WERI-Rb-1 (cell line): ENCODE measurements at regions not wholly inside any gene's neighbourhood (a gene's known extent, or its start where the extent isn't known, plus 50 kb on each side); places are given as distances from the start of the nearest gene placed in this dataset.

Source experiments
- DNase-seq: peaks from one replicate; pipeline ENCODE4 v3.0.0-alpha.2; 2020
- H3K27ac ChIP-seq: fragments of 250-450 bp; sonication (Bioruptor Pico); 2 replicates; pipeline ENCODE4 v1.5.1; 2020; ENCODE audit warnings: mild to moderate bottlenecking, moderate library complexity
- H3K27me3 ChIP-seq: fragments of 250-450 bp; sonication (Bioruptor Pico); 2 replicates; pipeline ENCODE4 v1.5.1; 2021; ENCODE audit warnings: mild to moderate bottlenecking, low read depth, moderate library complexity; ENCODE audit not compliant: insufficient read depth, severe bottlenecking
- H3K36me3 ChIP-seq: fragments of 250-450 bp; sonication (Bioruptor Pico); 2 replicates; pipeline ENCODE4 v1.5.1; 2020; ENCODE audit warnings: mild to moderate bottlenecking, moderate library complexity
- H3K4me3 ChIP-seq: 2 replicates; pipeline ENCODE4 v1.5.1; 2011; ENCODE audit warnings: low read depth, mild to moderate bottlenecking, control low read depth, low read length
- H3K9me3 ChIP-seq: fragments of 250-450 bp; sonication (Bioruptor Pico); 2 replicates; pipeline ENCODE4 v1.5.1; 2021; ENCODE audit warnings: mild to moderate bottlenecking, moderate library complexity; ENCODE audit not compliant: severe bottlenecking
- TF ChIP-seq, protein P1 (sequence below): IDR thresholded peaks from 2 replicates; pipeline ENCODE4 v1.5.1; 2011; ENCODE audit warnings: low read depth, mild to moderate bottlenecking, control low read depth, inconsistent platforms, low read length

DNA sequence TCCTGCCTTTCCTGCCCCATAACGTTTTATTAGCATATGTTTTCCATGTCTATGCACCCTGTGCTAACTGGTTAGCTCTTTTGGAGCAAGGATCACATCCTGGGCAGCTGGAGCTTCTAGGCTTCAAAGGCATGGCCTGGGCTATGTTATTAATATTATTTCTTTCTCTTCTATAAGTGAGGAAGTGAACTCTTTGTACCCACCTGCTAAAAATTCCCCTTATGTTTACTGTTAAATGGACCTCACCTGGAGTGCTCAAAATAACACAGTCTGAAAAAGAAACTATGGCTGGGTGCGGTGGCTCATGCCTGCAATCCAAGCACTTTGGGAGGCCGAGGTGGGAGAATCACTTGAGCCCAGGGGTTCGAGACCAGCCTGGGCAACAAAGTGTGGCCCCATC, 97.8 kb downstream of the TNFAIP3 start:
- no peaks in the 10 kb centered on the region for H3K27me3 ChIP-seq
- H3K9me3 ChIP-seq = peaks cover 4% of the 10 kb centered on the region
- DNase-seq = no peak
- H3K27ac ChIP-seq = no peak overlapping the region
- H3K36me3 ChIP-seq = no peaks in the 10 kb centered on the region
- no peak overlapping the region for H3K4me3 ChIP-seq
- TF ChIP-seq, protein P1, sequence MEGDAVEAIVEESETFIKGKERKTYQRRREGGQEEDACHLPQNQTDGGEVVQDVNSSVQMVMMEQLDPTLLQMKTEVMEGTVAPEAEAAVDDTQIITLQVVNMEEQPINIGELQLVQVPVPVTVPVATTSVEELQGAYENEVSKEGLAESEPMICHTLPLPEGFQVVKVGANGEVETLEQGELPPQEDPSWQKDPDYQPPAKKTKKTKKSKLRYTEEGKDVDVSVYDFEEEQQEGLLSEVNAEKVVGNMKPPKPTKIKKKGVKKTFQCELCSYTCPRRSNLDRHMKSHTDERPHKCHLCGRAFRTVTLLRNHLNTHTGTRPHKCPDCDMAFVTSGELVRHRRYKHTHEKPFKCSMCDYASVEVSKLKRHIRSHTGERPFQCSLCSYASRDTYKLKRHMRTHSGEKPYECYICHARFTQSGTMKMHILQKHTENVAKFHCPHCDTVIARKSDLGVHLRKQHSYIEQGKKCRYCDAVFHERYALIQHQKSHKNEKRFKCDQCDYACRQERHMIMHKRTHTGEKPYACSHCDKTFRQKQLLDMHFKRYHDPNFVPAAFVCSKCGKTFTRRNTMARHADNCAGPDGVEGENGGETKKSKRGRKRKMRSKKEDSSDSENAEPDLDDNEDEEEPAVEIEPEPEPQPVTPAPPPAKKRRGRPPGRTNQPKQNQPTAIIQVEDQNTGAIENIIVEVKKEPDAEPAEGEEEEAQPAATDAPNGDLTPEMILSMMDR = no peak

DNA sequence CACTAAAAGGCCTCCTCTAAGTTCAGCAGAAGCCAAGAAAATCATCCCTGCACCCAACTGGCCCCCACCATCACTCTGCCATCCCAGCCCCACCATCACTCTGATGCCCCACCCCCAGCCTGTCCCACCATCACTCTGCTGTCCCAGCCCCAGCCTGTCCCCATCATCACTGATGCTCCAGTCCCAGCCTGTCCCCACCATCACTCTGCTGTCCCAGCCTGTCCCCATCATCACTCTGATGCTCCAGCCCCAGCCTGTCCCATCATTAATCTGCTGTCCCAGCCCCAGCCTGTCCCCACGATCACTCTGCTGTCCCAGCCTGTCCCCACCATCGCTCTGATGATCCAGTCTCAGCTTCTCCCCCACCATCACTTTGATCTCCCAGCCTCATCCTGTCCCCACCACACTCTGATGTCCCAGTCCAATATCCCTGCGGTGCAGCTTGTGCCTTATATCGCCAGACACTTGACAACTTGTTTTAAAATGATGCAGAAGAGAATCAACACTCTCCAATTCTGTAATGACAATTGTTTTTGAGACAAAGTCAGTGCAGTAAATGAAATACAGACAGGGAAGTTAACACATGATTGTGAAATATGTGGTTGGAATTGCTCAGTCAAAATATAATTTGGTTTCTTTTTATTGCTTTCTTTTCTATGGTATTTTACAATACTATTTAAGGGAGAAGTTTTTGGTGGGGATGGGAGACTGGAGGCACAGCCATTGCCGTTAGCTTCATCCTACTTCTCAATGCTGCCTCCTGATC, 100.8 kb downstream of the TNFAIP3 start:
- Histone ChIP-seq H3K4me3 (no peak overlapping the region), H3K27me3 (no peaks in the 10 kb centered on the region), H3K9me3 (no peaks in the 10 kb centered on the region), H3K27ac (no peak overlapping the region), H3K36me3 (no peaks in the 10 kb centered on the region)
- no peak for DNase-seq
- TF ChIP-seq, protein P1 = no peak

DNA sequence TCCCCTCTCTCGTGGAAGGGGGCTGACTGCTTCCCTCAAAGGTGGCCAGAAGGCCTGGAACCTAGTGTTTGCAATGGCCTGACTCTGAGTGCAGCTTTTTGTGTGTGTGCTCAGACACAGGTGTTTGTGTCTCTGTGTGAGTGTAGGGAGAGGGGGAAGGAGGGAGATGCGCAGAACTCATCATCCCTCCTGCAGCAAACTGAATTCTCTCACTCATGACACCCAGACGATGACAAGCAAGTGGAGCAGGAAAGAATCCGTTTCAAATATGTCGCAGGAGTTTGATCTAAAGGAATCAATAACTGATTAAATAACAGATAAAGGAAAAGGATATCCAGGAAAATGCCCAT, 101.4 kb downstream of the TNFAIP3 start:
- no peak for DNase-seq
- H3K4me3 ChIP-seq = no peak overlapping the region
- no peaks in the 10 kb centered on the region for H3K9me3 ChIP-seq
- TF ChIP-seq, protein P1 = no peak
- H3K27me3 ChIP-seq = no peaks in the 10 kb centered on the region
- H3K27ac ChIP-seq = no peak overlapping the region
- H3K36me3 ChIP-seq = no peaks in the 10 kb centered on the region

DNA sequence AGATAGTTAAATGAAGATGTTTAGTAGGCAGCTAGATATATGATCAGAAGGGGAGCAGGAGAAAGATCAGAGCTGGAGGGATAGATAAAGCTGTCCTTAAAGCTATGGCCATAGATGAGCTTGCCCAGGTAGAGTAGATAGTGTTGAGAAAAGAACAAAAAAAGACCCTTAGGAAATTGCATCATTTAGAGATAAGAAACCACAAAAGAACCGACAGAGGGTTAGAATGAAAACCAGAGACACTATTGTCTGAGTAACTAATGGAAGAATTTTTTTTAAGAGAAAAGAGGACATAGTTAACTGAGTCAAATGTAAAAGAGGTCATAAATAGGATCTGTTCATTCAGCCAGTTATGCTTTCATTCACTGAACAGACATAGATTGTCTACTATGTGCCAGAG, 101.8 kb downstream of the TNFAIP3 start:
- Histone ChIP-seq H3K9me3 (no peaks in the 10 kb centered on the region), H3K36me3 (no peaks in the 10 kb centered on the region), H3K4me3 (no peak overlapping the region), H3K27ac (no peak overlapping the region), H3K27me3 (no peaks in the 10 kb centered on the region)
- DNase-seq = no peak
- TF ChIP-seq, protein P1 = no peak

DNA sequence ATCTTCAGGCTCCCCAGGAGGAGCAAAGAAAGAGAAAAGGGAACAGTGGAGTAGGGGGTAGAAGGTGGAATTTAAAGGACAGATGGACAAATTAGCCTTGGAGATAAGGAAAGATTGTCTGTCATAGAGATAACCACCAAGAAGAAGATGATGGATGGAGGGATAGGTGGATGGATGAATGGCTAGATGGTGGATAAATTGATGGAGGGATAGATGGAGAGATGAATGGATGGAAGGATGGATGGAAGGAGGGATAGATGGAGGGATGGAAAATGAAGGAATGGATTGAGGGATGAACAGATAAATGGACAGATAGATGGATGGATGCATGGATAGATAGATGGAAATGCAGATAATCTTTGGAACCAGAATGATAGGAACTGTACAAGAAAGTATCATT, 102.8 kb downstream of the TNFAIP3 start:
- H3K4me3 ChIP-seq = no peak overlapping the region
- no peaks in the 10 kb centered on the region for H3K36me3 ChIP-seq
- DNase-seq = no peak
- no peaks in the 10 kb centered on the region for H3K9me3 ChIP-seq
- TF ChIP-seq, protein P1 = no peak
- no peak overlapping the region for H3K27ac ChIP-seq
- H3K27me3 ChIP-seq = no peaks in the 10 kb centered on the region

DNA sequence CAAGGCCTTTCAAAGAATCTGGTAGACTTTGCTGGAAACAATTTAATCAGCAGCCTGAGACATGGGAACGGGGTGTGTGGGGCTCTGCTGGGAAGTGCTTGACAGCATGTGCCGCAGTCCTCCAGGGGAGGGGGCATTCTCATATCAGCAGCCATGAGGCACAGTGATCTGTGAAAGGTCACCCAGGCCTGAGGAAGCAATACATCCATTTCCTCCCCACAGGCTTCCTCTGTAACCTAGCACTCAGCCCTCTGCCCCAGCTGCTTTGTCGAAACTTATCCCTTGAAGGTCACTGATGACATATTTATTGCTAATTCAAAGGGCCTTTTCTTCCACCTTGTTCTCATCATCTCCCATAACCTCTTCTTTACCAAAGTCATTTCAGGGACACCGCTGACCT, 103.3 kb downstream of the TNFAIP3 start:
- DNase-seq = no peak
- H3K9me3 ChIP-seq = no peaks in the 10 kb centered on the region
- no peaks in the 10 kb centered on the region for H3K27me3 ChIP-seq
- H3K4me3 ChIP-seq = no peak overlapping the region
- TF ChIP-seq, protein P1 = no peak
- no peaks in the 10 kb centered on the region for H3K36me3 ChIP-seq
- no peak overlapping the region for H3K27ac ChIP-seq
